H1 (cell line): ENCODE measurements at regions not wholly inside any gene's neighbourhood (a gene's known extent, or its start where the extent isn't known, plus 50 kb on each side); places are given as distances from the start of the nearest gene placed in this dataset.

Experiments
- FOSL1 ChIP-seq: IDR thresholded peaks from 2 replicates; pipeline ENCODE4 v1.6.1; 2011; ENCODE audit warnings: mild to moderate bottlenecking, low read depth, low read length, moderate library complexity; ENCODE audit not compliant: insufficient read depth
- TF ChIP-seq, protein P1 (sequence below): IDR thresholded peaks from 2 replicates; pipeline ENCODE4 v1.6.1; 2011; ENCODE audit warnings: low read depth, mild to moderate bottlenecking, low read length; ENCODE audit not compliant: insufficient read depth

DNA sequence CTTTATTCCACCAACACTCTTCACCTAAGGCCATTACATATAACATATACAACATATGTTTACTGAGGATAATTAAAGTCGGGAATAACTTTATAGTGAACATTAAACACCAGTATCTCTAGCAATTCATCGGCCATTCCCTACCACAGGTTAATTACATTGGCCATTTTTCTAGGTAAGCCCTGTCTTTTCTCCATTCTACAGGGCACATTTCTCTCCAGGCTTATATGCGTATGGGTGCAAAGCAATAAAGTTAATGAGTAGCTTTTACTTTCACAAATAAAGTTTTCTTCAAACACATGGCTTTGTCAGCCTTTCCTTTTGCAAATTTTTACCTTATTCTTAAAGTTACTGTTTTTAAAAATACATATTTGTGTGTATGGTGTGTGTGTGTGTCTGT is 111.9 kb upstream of the IQCM start (continued):
- TF ChIP-seq FOSL1 = no peak
- TF ChIP-seq, protein P1, sequence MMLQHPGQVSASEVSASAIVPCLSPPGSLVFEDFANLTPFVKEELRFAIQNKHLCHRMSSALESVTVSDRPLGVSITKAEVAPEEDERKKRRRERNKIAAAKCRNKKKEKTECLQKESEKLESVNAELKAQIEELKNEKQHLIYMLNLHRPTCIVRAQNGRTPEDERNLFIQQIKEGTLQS = no peak
- TF ChIP-seq, all 59 proteins: peak for 0
